Rectal smooth muscle tissue (tissue), 1 donor: ENCODE measurements at regions not wholly inside any gene's neighbourhood (a gene's known extent, or its start where the extent isn't known, plus 50 kb on each side); places are given as distances from the start of the nearest gene placed in this dataset.

Experiments used
- H3K27ac ChIP-seq: one replicate; pipeline ENCODE4 v1.7.0; 2013; ENCODE audit warnings: low read depth, low read length, inconsistent platforms
- H3K27me3 ChIP-seq: one replicate; pipeline ENCODE4 v1.7.0; 2013; ENCODE audit warnings: low read length; ENCODE audit not compliant: control insufficient read depth, insufficient read depth
- H3K36me3 ChIP-seq: one replicate; pipeline ENCODE4 v1.7.0; 2013; ENCODE audit warnings: low read length; ENCODE audit not compliant: control insufficient read depth, insufficient read depth
- H3K4me1 ChIP-seq: one replicate; pipeline ENCODE4 v1.7.0; 2013; ENCODE audit warnings: low read length; ENCODE audit not compliant: control insufficient read depth, insufficient read depth
- H3K4me3 ChIP-seq: one replicate; pipeline ENCODE4 v1.7.0; 2013; ENCODE audit warnings: low read length
- H3K9ac ChIP-seq: one replicate; pipeline ENCODE4 v1.7.0; 2013; ENCODE audit warnings: low read length

- Histone ChIP-seq H3K36me3 (no peaks in the 10 kb centered on the region), H3K4me1 (no peaks in the 10 kb centered on the region), H3K4me3 (no peak overlapping the region), H3K9ac (no peak overlapping the region), H3K27me3 (no peaks in the 10 kb centered on the region), H3K27ac (no peak overlapping the region)
Measured at GRCh38 chr3:14284694-14285547, 106.3 kb downstream of the LSM3 start.

- H3K4me3 ChIP-seq: no peak overlapping the region
- H3K4me1 ChIP-seq: no peaks in the 10 kb centered on the region
- no peak overlapping the region for H3K27ac ChIP-seq
- H3K27me3 ChIP-seq: no peaks in the 10 kb centered on the region
- no peak overlapping the region for H3K9ac ChIP-seq
- no peaks in the 10 kb centered on the region for H3K36me3 ChIP-seq
Measured at GRCh38 chr3:14285548-14285925, 106.9 kb downstream of the LSM3 start.

DNA sequence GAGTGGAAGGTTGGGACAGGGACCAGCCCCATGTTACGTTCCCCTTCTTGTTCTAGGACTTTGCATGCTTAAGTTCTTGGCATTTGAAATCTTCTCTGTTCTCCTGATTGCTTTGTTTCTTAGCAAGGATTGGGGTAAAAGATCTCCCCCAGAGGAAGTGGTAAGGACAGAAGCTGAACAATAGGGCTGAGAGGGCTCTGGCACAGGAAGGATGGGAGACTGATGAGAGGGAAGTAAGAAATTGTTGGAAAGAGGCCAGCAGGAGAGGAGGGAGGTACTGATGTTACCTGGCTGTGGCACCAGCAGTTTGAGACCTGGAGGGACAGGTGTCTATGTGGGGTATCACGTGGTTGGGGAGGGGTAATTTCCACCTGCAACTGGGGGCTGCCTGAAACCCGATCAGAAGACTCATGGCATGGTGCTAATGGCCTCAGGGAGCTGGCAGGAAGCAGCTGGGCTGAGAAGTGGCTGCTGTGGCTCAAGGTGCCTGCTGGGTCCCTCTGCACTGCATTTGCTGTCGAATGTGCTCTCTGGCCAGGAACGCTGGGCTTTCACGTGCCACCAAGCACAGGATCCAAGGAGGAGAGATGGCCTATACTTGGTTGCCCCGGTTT is 108.4 kb downstream of the LSM3 start:
- Histone ChIP-seq H3K27me3 (no peaks in the 10 kb centered on the region), H3K4me3 (no peak overlapping the region), H3K27ac (no peak overlapping the region), H3K9ac (no peak overlapping the region), H3K36me3 (no peaks in the 10 kb centered on the region), H3K4me1 (no peaks in the 10 kb centered on the region)

- no peaks in the 10 kb centered on the region for H3K4me1 ChIP-seq
- no peaks in the 10 kb centered on the region for H3K27me3 ChIP-seq
- H3K27ac ChIP-seq: no peak overlapping the region
Measured at GRCh38 chr3:14288177-14288788, 109.7 kb downstream of the LSM3 start.

DNA sequence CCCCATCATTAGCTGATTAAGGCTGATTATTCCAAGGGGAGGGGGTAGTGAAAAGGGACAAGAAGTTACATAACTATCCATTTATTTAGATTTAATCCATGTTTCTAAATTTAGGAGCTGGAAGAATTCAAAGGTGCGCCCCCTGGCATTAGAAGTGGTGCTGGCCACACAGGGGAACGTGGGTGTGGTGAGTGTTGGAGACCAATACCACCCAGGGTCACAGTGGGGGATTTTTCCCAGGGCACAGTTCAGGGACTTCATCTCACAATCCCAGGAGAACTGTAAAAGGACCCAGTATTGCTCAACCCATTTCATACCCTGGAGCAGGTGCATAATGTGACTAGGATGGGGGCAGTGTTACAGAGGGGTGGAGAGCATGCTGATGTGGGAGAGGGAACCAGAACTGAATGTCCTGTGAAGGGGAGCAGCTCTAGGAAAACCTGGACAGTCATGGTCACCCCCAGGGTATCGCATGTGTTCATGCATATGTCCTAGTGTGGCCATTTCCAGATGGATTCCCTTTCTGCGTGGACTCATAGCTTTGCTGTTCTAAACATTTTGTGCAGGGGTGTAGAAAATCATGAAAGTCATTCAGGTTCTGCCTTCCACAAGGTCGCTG is 110.3 kb downstream of the LSM3 start:
- Histone ChIP-seq H3K27ac (no peak overlapping the region), H3K27me3 (no peaks in the 10 kb centered on the region), H3K9ac (no peak overlapping the region)

More at GRCh38 chr3:14288177-14288788, 109.7 kb downstream of the LSM3 start:
- no peaks in the 10 kb centered on the region for H3K36me3 ChIP-seq
- H3K4me3 ChIP-seq: no peak overlapping the region
- peak overlapping the region; percentile 6 for H3K9ac ChIP-seq

GRCh38 chr3:14289590-14290461 is 111.2 kb downstream of the LSM3 start:
- Histone ChIP-seq H3K27ac (no peak overlapping the region), H3K36me3 (no peaks in the 10 kb centered on the region)

More for the DNA sequence above, 110.3 kb downstream of the LSM3 start:
- Histone ChIP-seq H3K36me3 (no peaks in the 10 kb centered on the region), H3K4me1 (no peaks in the 10 kb centered on the region), H3K4me3 (no peak overlapping the region)

DNA sequence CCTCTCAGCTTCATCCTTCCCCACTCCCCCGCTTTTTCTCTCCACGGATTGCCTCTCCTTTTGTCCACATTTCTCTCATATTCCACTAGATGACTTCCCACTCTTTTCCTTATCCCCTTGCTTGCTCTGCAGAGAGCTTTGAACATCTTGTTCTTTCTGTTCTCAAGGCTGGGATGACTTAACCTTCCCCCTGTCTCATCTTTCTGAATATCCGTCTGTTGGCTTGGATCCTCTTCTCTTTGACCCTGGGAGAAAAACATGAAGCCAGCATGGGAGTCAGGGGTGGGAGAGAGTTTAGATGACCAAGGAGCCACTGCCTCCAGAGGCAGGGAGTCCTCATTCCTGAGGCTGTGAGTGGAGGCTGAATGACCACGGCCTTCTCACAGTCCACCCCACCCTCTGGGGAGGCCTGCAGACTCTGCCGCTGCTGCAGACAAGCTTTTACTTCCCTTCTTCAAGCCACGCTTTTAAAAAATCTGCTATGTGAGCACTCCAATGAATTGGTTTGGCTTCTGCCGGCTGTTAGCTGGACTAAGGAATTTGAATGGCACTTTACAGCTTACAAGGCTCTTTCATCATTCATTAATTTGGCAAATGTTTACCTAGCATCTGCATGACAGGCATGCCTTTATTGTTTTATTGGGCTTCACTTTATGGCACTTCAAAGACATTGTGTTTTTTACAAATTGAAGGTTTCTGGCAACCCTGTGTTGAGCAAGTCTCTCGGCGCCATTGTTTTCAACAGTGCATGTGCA is 111.6 kb upstream of the SLC6A6 start:
- Histone ChIP-seq H3K36me3 (no peaks in the 10 kb centered on the region), H3K9ac (no peak overlapping the region), H3K27me3 (no peaks in the 10 kb centered on the region), H3K4me3 (no peak overlapping the region), H3K4me1 (no peaks in the 10 kb centered on the region), H3K27ac (no peak overlapping the region)

More at GRCh38 chr3:14289590-14290461, 111.2 kb downstream of the LSM3 start:
- Histone ChIP-seq H3K4me3 (no peak overlapping the region), H3K4me1 (no peaks in the 10 kb centered on the region), H3K27me3 (no peaks in the 10 kb centered on the region), H3K9ac (no peak overlapping the region)

GRCh38 chr3:14295037-14295436 is 107.4 kb upstream of the SLC6A6 start:
- H3K36me3 ChIP-seq: no peaks in the 10 kb centered on the region
- no peak overlapping the region for H3K9ac ChIP-seq
- no peaks in the 10 kb centered on the region for H3K27me3 ChIP-seq
- peaks cover 5% of the 10 kb centered on the region for H3K4me1 ChIP-seq
- H3K4me3 ChIP-seq: no peak overlapping the region
- no peak overlapping the region for H3K27ac ChIP-seq

- Histone ChIP-seq H3K36me3 (no peaks in the 10 kb centered on the region), H3K4me1 (peaks cover 5% of the 10 kb centered on the region), H3K4me3 (no peak overlapping the region), H3K27ac (no peak overlapping the region), H3K9ac (no peak overlapping the region), H3K27me3 (no peaks in the 10 kb centered on the region)
Measured at GRCh38 chr3:14295801-14296200, 106.6 kb upstream of the SLC6A6 start.

DNA sequence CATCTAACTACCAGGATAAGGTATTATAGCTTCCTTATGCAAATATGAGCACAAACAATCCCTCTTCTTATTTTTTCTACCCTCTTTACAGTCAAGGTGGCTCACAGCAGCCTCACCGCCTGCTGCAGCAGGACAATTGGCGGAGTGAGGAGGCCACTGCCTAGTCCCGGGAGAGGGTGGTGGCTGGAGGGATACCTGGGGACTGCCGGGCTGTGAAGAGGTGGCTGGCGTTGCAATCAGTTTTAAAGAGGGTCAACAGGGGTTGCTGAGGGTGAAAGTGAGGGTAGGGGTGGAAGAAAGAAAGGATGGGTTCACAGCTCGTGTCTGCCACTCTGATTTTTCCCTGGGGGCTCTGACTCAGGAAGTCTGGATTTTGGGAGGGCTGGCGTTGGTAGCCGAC is 105.1 kb upstream of the SLC6A6 start:
- Histone ChIP-seq H3K9ac (no peak overlapping the region), H3K4me1 (peaks cover 5% of the 10 kb centered on the region), H3K4me3 (no peak overlapping the region), H3K27ac (peak overlapping the region; percentile 58), H3K27me3 (no peaks in the 10 kb centered on the region), H3K36me3 (no peaks in the 10 kb centered on the region)

DNA sequence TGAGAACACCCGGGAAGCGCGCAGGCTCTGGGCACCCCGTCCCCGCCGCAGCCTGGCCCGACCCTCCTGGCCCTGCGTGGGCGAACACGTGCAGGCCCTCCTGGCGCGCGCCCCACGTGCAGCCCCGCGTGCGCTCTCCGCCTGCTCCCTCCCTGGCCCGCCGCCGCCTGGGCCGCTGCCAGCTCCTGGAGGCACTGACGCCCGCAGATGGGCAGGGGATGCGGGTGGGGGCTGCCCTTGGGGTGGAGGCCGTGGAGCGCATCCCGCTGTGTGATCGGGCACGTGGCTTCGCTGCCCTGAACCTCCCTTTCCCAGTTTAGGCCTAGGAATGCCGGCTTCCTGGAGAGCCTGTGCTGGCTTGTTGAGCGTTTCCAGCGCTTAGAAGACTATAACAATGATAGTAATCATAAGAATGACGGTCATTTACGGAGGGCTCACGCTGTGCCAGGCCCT is 104.6 kb upstream of the SLC6A6 start:
- H3K9ac ChIP-seq: no peak overlapping the region
- peaks cover 5% of the 10 kb centered on the region for H3K4me1 ChIP-seq
- H3K27me3 ChIP-seq: no peaks in the 10 kb centered on the region
- H3K4me3 ChIP-seq: no peak overlapping the region
- no peaks in the 10 kb centered on the region for H3K36me3 ChIP-seq
- H3K27ac ChIP-seq: peak overlapping the region; percentile 58
